ENCODE measurements at regions not wholly inside any gene's neighbourhood (a gene's known extent, or its start where the extent isn't known, plus 50 kb on each side); places are given as distances from the start of the nearest gene placed in this dataset.

- no peak for ATAC-seq (ENCODE audit: low FRiP score)
- intact Hi-C loops (cut with DNase I): no loop called here
- no peaks in the 10 kb centered on the region for H3K27me3 ChIP-seq (ENCODE audit: control insufficient read depth in 1 of 2, insufficient read depth in 2 of 2, low read length in 1 of 2)
These were observed 989.5 kb downstream of the CBLN2 start for GRCh38 chr18:71554686-71555085.

GRCh38 chr18:71541643-71542042 lies 1002.5 kb downstream of the CBLN2 start:
- ATAC-seq (ENCODE audit: low FRiP score) (no peak), DNase-seq (no peak)
- 76 to 79% methylated on average over 3 of the region's 3 CpGs for WGBS, 2 donors
- Histone ChIP-seq H3K4me3 (ENCODE audit: low read length in 2 of 2) (no peak overlapping the region), H3K36me3 (ENCODE audit: control insufficient read depth in 1 of 2, insufficient read depth in 2 of 2, low read length in 1 of 2) (no peaks in the 10 kb centered on the region), H3K9me3 (ENCODE audit: control insufficient read depth, low read length) (peaks cover 1% of the 10 kb centered on the region), H3K27ac (ENCODE audit: low read depth in 1 of 2, low read length in 2 of 2) (no peak overlapping the region), H3K4me1 (ENCODE audit: control insufficient read depth in 1 of 2, insufficient read depth in 2 of 2, low read length in 2 of 2) (no peaks in the 10 kb centered on the region), H3K27me3 (ENCODE audit: control insufficient read depth in 1 of 2, insufficient read depth in 2 of 2, low read length in 1 of 2) (no peaks in the 10 kb centered on the region)
- intact Hi-C loops (cut with DNase I): no loop called here

More at GRCh38 chr18:71554686-71555085, 989.5 kb downstream of the CBLN2 start:
- Histone ChIP-seq H3K27ac (ENCODE audit: low read depth in 1 of 2, low read length in 2 of 2) (no peak overlapping the region), H3K36me3 (ENCODE audit: control insufficient read depth in 1 of 2, insufficient read depth in 2 of 2, low read length in 1 of 2) (no peaks in the 10 kb centered on the region), H3K9me3 (ENCODE audit: control insufficient read depth, low read length) (no peaks in the 10 kb centered on the region), H3K4me1 (ENCODE audit: control insufficient read depth in 1 of 2, insufficient read depth in 2 of 2, low read length in 2 of 2) (no peaks in the 10 kb centered on the region), H3K4me3 (ENCODE audit: low read length in 2 of 2) (no peak overlapping the region)
- 29 to 40% methylated on average over 2 of the region's 2 CpGs for WGBS, 2 donors
- DNase-seq: no peak

GRCh38 chr18:71529703-71530303 lies 1014.3 kb downstream of the CBLN2 start:
- no peaks in the 10 kb centered on the region for H3K36me3 ChIP-seq (ENCODE audit: control insufficient read depth in 1 of 2, insufficient read depth in 2 of 2, low read length in 1 of 2)
- no peak for ATAC-seq (ENCODE audit: low FRiP score)
- H3K9me3 ChIP-seq (ENCODE audit: control insufficient read depth, low read length): no peaks in the 10 kb centered on the region
- 60 to 69% methylated on average over 3 of the region's 3 CpGs for WGBS, 2 donors
- H3K4me1 ChIP-seq (ENCODE audit: control insufficient read depth in 1 of 2, insufficient read depth in 2 of 2, low read length in 2 of 2): no peaks in the 10 kb centered on the region
- DNase-seq: no peak
- H3K4me3 ChIP-seq (ENCODE audit: low read length in 2 of 2): no peak overlapping the region
- H3K27me3 ChIP-seq (ENCODE audit: control insufficient read depth in 1 of 2, insufficient read depth in 2 of 2, low read length in 1 of 2): no peaks in the 10 kb centered on the region
- intact Hi-C loops (cut with DNase I): no loop called here
- H3K27ac ChIP-seq (ENCODE audit: low read depth in 1 of 2, low read length in 2 of 2): no peak overlapping the region

GRCh38 chr18:71523483-71524435 lies 1020.4 kb downstream of the CBLN2 start:
- DNase-seq: no peak
- Histone ChIP-seq H3K27me3 (ENCODE audit: control insufficient read depth in 1 of 2, insufficient read depth in 2 of 2, low read length in 1 of 2) (no peaks in the 10 kb centered on the region), H3K27ac (ENCODE audit: low read depth in 1 of 2, low read length in 2 of 2) (no peak overlapping the region), H3K9me3 (ENCODE audit: control insufficient read depth, low read length) (no peaks in the 10 kb centered on the region), H3K4me1 (ENCODE audit: control insufficient read depth in 1 of 2, insufficient read depth in 2 of 2, low read length in 2 of 2) (no peaks in the 10 kb centered on the region), H3K4me3 (ENCODE audit: low read length in 2 of 2) (no peak overlapping the region), H3K36me3 (ENCODE audit: control insufficient read depth in 1 of 2, insufficient read depth in 2 of 2, low read length in 1 of 2) (no peaks in the 10 kb centered on the region)
- intact Hi-C loops (cut with DNase I): no loop called here
- whole genome bisulfite sequencing, 2 donors: 72 to 76% methylated on average over 5 of the region's 5 CpGs
- no peak for ATAC-seq (ENCODE audit: low FRiP score)

GRCh38 chr18:71505526-71505925 lies 1038.6 kb downstream of the CBLN2 start:
- no peak for ATAC-seq (ENCODE audit: low FRiP score)
- Histone ChIP-seq H3K4me3 (ENCODE audit: low read length in 2 of 2) (no peak overlapping the region), H3K9me3 (ENCODE audit: control insufficient read depth, low read length) (peaks cover 1% of the 10 kb centered on the region), H3K27ac (ENCODE audit: low read depth in 1 of 2, low read length in 2 of 2) (no peak overlapping the region), H3K4me1 (ENCODE audit: control insufficient read depth in 1 of 2, insufficient read depth in 2 of 2, low read length in 2 of 2) (no peaks in the 10 kb centered on the region), H3K36me3 (ENCODE audit: control insufficient read depth in 1 of 2, insufficient read depth in 2 of 2, low read length in 1 of 2) (no peaks in the 10 kb centered on the region), H3K27me3 (ENCODE audit: control insufficient read depth in 1 of 2, insufficient read depth in 2 of 2, low read length in 1 of 2) (no peaks in the 10 kb centered on the region)
- intact Hi-C loops (cut with DNase I): no loop called here
- DNase-seq: no peak
- WGBS, 2 donors: 57 to 69% methylated on average over 2 of the region's 2 CpGs

GRCh38 chr18:71503222-71503621 lies 1040.9 kb downstream of the CBLN2 start:
- no peaks in the 10 kb centered on the region for H3K4me1 ChIP-seq (ENCODE audit: control insufficient read depth in 1 of 2, insufficient read depth in 2 of 2, low read length in 2 of 2)
- no peak for ATAC-seq (ENCODE audit: low FRiP score)
- DNase-seq: no peak
- H3K27me3 ChIP-seq (ENCODE audit: control insufficient read depth in 1 of 2, insufficient read depth in 2 of 2, low read length in 1 of 2): no peaks in the 10 kb centered on the region
- no peaks in the 10 kb centered on the region for H3K36me3 ChIP-seq (ENCODE audit: control insufficient read depth in 1 of 2, insufficient read depth in 2 of 2, low read length in 1 of 2)
- intact Hi-C loops (cut with DNase I): no loop called here
- no peak overlapping the region for H3K27ac ChIP-seq (ENCODE audit: low read depth in 1 of 2, low read length in 2 of 2)
- H3K9me3 ChIP-seq (ENCODE audit: control insufficient read depth, low read length): peaks cover 4% of the 10 kb centered on the region
- no peak overlapping the region for H3K4me3 ChIP-seq (ENCODE audit: low read length in 2 of 2)

- DNase-seq (no peak), ATAC-seq (ENCODE audit: low FRiP score) (no peak)
- Histone ChIP-seq H3K36me3 (ENCODE audit: control insufficient read depth in 1 of 2, insufficient read depth in 2 of 2, low read length in 1 of 2) (no peaks in the 10 kb centered on the region), H3K27me3 (ENCODE audit: control insufficient read depth in 1 of 2, insufficient read depth in 2 of 2, low read length in 1 of 2) (no peaks in the 10 kb centered on the region), H3K4me3 (ENCODE audit: low read length in 2 of 2) (no peak overlapping the region), H3K4me1 (ENCODE audit: control insufficient read depth in 1 of 2, insufficient read depth in 2 of 2, low read length in 2 of 2) (no peaks in the 10 kb centered on the region), H3K9me3 (ENCODE audit: control insufficient read depth, low read length) (peaks cover 1% of the 10 kb centered on the region), H3K27ac (ENCODE audit: low read depth in 1 of 2, low read length in 2 of 2) (no peak overlapping the region)
- WGBS, 2 donors: 18 to 23% methylated on average over 3 of the region's 3 CpGs
- intact Hi-C loops (cut with DNase I): no loop called here
These were observed 1058.5 kb downstream of the CBLN2 start for GRCh38 chr18:71485611-71486010.

GRCh38 chr18:71471963-71472725 lies 1072.0 kb downstream of the CBLN2 start:
- Histone ChIP-seq H3K9me3 (ENCODE audit: control insufficient read depth, low read length) (no peaks in the 10 kb centered on the region), H3K4me1 (ENCODE audit: control insufficient read depth in 1 of 2, insufficient read depth in 2 of 2, low read length in 2 of 2) (no peaks in the 10 kb centered on the region), H3K36me3 (ENCODE audit: control insufficient read depth in 1 of 2, insufficient read depth in 2 of 2, low read length in 1 of 2) (no peaks in the 10 kb centered on the region), H3K27ac (ENCODE audit: low read depth in 1 of 2, low read length in 2 of 2) (no peak overlapping the region), H3K27me3 (ENCODE audit: control insufficient read depth in 1 of 2, insufficient read depth in 2 of 2, low read length in 1 of 2) (no peaks in the 10 kb centered on the region), H3K4me3 (ENCODE audit: low read length in 2 of 2) (no peak overlapping the region)
- ATAC-seq (ENCODE audit: low FRiP score) (no peak), DNase-seq (no peak)
- intact Hi-C loops (cut with DNase I): no loop called here
- 73 to 81% methylated on average over 19 of the region's 19 CpGs for WGBS, 2 donors

Data from aorta (tissue), 5 donors.